Heart left ventricle (tissue), 16 donors: ENCODE measurements at regions not wholly inside any gene's neighbourhood (a gene's known extent, or its start where the extent isn't known, plus 50 kb on each side); places are given as distances from the start of the nearest gene placed in this dataset.

Experiments
- ATAC-seq, 4 donors: fragments of 200-7000 bp; cut with Tn5 transposase; one replicate each; pipeline ENCODE4 v1.9.1; 2020 to 2022; ENCODE audit warnings: moderate library complexity in 4 of 4, mild to moderate bottlenecking in 3 of 4, moderate number of reproducible peaks in 1 of 4
- DNase-seq, 5 donors: peaks; one replicate each; pipeline ENCODE4 v3.0.0-alpha.2; 2020
- H3K27ac ChIP-seq, 12 donors: fragments of 200-600 bp; sonication (generic) in 4 of 12; one replicate each; pipeline versions ENCODE4 v1.5.0 to v1.8.0; 2016 to 2022; ENCODE audit warnings: mild to moderate bottlenecking in 2 of 12
- H3K27me3 ChIP-seq, 9 donors: fragments of 200-600 bp; sonication (generic) in 2 of 9; one replicate each; pipeline versions ENCODE4 v1.5.1 to v1.8.0; 2016 to 2022; ENCODE audit warnings: mild to moderate bottlenecking in 3 of 9
- H3K36me3 ChIP-seq, 9 donors: fragments of 200-600 bp; sonication (generic) in 2 of 9; one replicate each; pipeline versions ENCODE4 v1.5.0 to v1.8.0; 2018 to 2022; ENCODE audit warnings: mild to moderate bottlenecking in 2 of 9
- H3K4me1 ChIP-seq, 12 donors: fragments of 200-600 bp; sonication (generic) in 4 of 12; one replicate each; pipeline versions ENCODE4 v1.5.0 to v1.8.0; 2016 to 2022; ENCODE audit warnings: mild to moderate bottlenecking in 3 of 12
- H3K4me3 ChIP-seq, 12 donors: fragments of 200-600 bp; sonication (generic) in 4 of 12; one replicate each; pipeline versions ENCODE4 v1.5.0 to v1.8.0; 2017 to 2022; ENCODE audit warnings: mild to moderate bottlenecking in 9 of 12, moderate library complexity in 4 of 12
- H3K9me3 ChIP-seq, 12 donors: fragments of 200-600 bp; sonication (generic) in 4 of 12; one replicate each; pipeline versions ENCODE4 v1.5.0 to v1.8.0; 2016 to 2022; ENCODE audit warnings: mild to moderate bottlenecking in 1 of 12
- POLR2A ChIP-seq, 2 donors: fragments of 450-650 bp; IDR thresholded peaks; one replicate each; pipeline ENCODE4 v1.6.1; 2017; ENCODE audit warnings: antibody characterized with exemption in 2 of 2, mild to moderate bottlenecking in 2 of 2, moderate library complexity in 2 of 2
- WGBS, 4 donors: extraction: QIAGEN DNeasy Blood & Tissue Kit in 2 of 4; methylation state at CpG; one replicate each; pipeline versions ENCODE4 v1.1.5 to v1.1.7; 2013 to 2018; 5-methylcytosine and 5-hydroxymethylcytosine counted together
- intact Hi-C, 10 donors: fragments of 100-400 bp; cut with DNase I; formaldehyde crosslinking; loops; one replicate each; pipeline versions ENCODE4 v1.11.1 to v1.14.2; 2022
- TF ChIP-seq, protein P1 (sequence below), 12 donors: fragments of 200-600 bp; sonication (generic) in 4 of 12; IDR thresholded peaks; one replicate each; pipeline versions ENCODE4 v1.5.0 to v1.8.0; 2018 to 2022; ENCODE audit warnings: antibody characterized with exemption in 12 of 12, mild to moderate bottlenecking in 5 of 12
- donor health status: ischemic (EF 13 %, LVEDD 7.1; RV severe dilation, severe dysfunction).
- donor health status: healthy with polysubstance abuse.
- donor health status: DM: no; HTN: yes; CAD: no.
- donor health status: DM: no; HTN: no; CAD: no.
- donor health status: ischemic (EF 25% LVEDD 6.9; RV normal size, moderate dysfunction).
- donor health status: ischemic (EF 25% LVEDD 5.7; RV mildly dilated, moderate dysfunction).
- donor health status: healthy.
- donor health status: DM: yes; HTN: yes; CAD: no.
- donor health status: ischemic (EF 35%, LVEDD 5.7; RV mildly dilated, moderate dysfunction).
- donor health status: nonischemic (EF 11% LVEDD 7.7; RV severe dilation, severe dysfunction).
- donor health status: DM: yes; HTN: yes; CAD: no.
- donor health status: PGD.
- donor health status: ischemic (EF 29% LVEDD 5.4; RV normal size, mild dysfunction).
- donor health status: nonischemic (EF 23%, LVEDD 6.1; RV moderate dilation, normal function).

DNA sequence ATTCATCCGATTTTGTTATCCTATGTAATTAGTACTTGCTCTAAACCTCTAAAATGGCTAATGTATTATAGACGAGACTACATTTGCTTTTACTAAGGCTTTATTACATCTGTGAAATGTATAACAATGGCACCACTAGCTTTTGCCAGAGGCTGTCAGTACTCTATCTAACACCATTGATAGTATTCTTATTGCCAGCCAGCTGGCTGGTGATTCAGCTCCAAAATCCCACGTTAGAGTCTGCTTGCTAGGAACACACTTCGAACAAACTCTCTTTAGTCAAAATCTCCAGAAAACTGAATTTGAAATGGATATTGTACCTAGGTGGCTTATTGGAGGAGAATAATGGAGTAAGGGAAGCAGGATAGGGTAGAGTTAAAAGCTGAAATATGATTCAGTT is 839.2 kb downstream of the SLC6A15 start:
- Histone ChIP-seq H3K4me1 (no peaks in the 10 kb centered on the region), H3K36me3 (no peaks in the 10 kb centered on the region), H3K27me3 (no peaks in the 10 kb centered on the region), H3K27ac (no peak overlapping the region), H3K4me3 (no peak overlapping the region), H3K9me3 (no peaks in the 10 kb centered on the region)
- ATAC-seq (no peak), DNase-seq (no peak)
- 38 to 44% (median 41%) methylated on average over 4 of the region's 4 CpGs for WGBS, 4 donors
- intact Hi-C loops, result no loop called here
- TF ChIP-seq, protein P1, sequence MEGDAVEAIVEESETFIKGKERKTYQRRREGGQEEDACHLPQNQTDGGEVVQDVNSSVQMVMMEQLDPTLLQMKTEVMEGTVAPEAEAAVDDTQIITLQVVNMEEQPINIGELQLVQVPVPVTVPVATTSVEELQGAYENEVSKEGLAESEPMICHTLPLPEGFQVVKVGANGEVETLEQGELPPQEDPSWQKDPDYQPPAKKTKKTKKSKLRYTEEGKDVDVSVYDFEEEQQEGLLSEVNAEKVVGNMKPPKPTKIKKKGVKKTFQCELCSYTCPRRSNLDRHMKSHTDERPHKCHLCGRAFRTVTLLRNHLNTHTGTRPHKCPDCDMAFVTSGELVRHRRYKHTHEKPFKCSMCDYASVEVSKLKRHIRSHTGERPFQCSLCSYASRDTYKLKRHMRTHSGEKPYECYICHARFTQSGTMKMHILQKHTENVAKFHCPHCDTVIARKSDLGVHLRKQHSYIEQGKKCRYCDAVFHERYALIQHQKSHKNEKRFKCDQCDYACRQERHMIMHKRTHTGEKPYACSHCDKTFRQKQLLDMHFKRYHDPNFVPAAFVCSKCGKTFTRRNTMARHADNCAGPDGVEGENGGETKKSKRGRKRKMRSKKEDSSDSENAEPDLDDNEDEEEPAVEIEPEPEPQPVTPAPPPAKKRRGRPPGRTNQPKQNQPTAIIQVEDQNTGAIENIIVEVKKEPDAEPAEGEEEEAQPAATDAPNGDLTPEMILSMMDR (IDR thresholded peaks at IDR 0.05), result no peak
- no peak for TF ChIP-seq POLR2A (IDR thresholded peaks at IDR 0.05)

DNA sequence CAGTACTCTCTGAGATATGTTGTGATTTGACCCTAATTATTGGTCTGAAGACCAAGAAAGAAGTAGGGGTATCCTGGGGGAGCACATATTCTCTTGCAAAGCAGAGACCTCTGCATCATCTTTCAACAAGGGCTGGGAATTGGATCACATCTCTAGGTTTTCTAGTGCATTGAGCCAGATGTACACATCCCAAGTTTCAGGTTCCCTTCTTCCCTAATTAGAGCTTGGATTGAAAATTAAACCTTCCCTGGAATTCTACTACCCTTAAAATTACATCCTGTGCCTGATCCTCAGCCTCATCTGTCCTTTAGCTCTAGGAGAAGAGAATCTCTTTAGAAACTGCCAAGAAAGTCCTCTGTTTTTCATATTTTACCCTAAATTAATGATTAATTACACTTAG is 839.6 kb downstream of the SLC6A15 start:
- H3K27me3 ChIP-seq, result no peaks in the 10 kb centered on the region
- no peak overlapping the region for H3K4me3 ChIP-seq
- TF ChIP-seq, protein P1 (IDR thresholded peaks at IDR 0.05), result no peak
- no peak for TF ChIP-seq POLR2A (IDR thresholded peaks at IDR 0.05)
- H3K4me1 ChIP-seq, result no peaks in the 10 kb centered on the region
- H3K27ac ChIP-seq, result no peak overlapping the region
- intact Hi-C loops, result no loop called here
- ATAC-seq (no peak), DNase-seq (no peak)
- H3K36me3 ChIP-seq, result no peaks in the 10 kb centered on the region
- H3K9me3 ChIP-seq, result no peaks in the 10 kb centered on the region

DNA sequence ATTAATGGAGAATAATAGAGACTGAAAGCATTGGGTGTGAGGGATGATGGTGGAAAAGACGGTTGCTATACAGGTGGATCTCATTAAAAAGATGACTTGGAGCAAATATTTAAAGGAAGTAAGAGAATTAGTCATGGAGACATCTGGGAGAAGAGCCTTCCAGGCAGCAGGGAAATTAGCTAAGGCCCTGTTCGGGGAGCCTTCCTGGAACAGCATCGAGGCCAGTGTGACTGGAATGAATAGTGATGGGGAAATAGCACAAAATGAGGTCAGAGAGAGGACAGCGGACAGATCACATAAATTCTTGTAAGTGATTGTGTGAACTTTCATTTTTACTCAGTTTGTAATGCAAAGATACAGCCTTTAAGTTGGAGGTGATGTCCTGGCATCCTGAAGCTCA is 842.3 kb downstream of the SLC6A15 start:
- ATAC-seq (peak in 3 of 4 donors; percentile 30 to 90 (median 62)), DNase-seq (peak in 2 of 5 donors; percentile 19 to 33)
- Histone ChIP-seq H3K36me3 (no peaks in the 10 kb centered on the region), H3K9me3 (no peaks in the 10 kb centered on the region), H3K27me3 (no peaks in the 10 kb centered on the region), H3K27ac (no peak overlapping the region), H3K4me1 (no peaks in the 10 kb centered on the region), H3K4me3 (no peak overlapping the region)
- intact Hi-C loops, result no loop called here
- TF ChIP-seq, protein P1 (IDR thresholded peaks at IDR 0.05), result no peak
- no peak for TF ChIP-seq POLR2A (IDR thresholded peaks at IDR 0.05)
- WGBS, 4 donors, result 65 to 79% (median 75%) methylated on average over 4 of the region's 4 CpGs

DNA sequence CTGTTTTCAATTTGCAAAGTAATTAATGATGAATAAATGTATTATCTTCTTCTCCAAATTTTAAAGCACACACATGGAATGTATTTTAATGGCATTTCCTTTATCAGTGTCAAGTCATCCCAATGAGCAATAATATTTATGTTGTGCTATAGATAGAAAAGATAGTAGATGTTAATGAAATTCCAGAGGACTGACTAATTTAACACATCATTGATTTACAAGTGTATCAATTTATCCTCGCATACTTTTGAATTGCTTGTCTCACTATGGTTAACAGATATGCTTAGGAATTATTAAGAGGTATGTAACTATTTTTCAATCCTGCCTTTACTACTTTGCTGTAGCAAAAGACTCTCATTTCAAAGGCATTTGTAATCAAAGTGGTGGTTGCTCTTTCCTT is 842.9 kb downstream of the SLC6A15 start:
- ATAC-seq (no peak), DNase-seq (no peak)
- H3K36me3 ChIP-seq, result no peaks in the 10 kb centered on the region
- H3K9me3 ChIP-seq, result no peaks in the 10 kb centered on the region
- WGBS, 4 donors, result 86 to 96% (median 93%) methylated on average over 1 of the region's 1 CpG
- H3K4me1 ChIP-seq, result no peaks in the 10 kb centered on the region
- no peak overlapping the region for H3K4me3 ChIP-seq
- H3K27ac ChIP-seq, result no peak overlapping the region
- intact Hi-C loops, result no loop called here
- TF ChIP-seq, protein P1 (IDR thresholded peaks at IDR 0.05), result no peak
- TF ChIP-seq POLR2A (IDR thresholded peaks at IDR 0.05), result no peak
- H3K27me3 ChIP-seq, result no peaks in the 10 kb centered on the region
